ENCODE measurements at regions not wholly inside any gene's neighbourhood (a gene's known extent, or its start where the extent isn't known, plus 50 kb on each side); places are given as distances from the start of the nearest gene placed in this dataset.
"Not testable (repeated sequence)": the region's sequence is repeated elsewhere in the genome, so short reads cannot be mapped to it uniquely, and the experiment has no call there.

DNA sequence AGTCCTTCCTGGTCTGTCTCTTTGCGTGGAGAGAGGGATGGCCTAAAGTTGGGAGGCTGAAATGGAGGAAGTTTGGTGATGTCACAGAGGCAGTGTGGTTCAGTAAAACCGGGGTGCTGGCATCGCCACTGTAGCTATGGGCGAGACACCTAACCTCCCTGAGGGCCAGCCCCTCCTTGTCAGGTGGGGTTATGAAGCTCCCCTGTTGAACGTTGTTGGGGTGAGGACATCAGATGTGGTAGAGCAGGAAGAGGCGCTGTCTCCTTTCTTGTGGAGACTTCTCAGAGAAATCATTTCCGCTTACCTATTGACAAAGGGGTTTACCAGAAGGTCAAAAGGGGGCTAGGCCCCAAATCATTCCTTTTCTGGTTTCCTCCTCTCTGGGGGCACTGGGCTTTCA is 294.7 kb downstream of the SIPA1L2 start:
- no peak for DNase-seq

DNA sequence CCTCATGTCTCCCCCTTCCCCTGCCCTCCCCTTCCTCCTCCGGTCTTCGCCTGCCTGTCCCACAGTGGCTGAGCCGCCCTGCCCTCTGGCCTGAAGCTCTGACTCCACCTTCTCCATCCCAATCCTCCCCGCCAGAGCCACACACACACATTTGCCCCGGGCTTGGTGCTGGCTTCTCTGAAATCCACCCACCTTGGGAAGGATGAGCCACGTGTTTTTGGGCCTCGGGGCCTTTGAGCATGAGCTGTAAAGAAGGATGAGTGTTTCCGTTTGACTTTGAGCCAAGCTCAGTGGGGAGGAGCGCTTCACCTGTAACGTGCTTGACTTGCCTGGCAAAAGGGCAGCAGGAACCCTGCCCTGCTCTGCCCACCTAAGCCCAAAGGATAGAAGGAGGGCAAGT is 295.1 kb downstream of the SIPA1L2 start:
- DNase-seq: no peak

DNA sequence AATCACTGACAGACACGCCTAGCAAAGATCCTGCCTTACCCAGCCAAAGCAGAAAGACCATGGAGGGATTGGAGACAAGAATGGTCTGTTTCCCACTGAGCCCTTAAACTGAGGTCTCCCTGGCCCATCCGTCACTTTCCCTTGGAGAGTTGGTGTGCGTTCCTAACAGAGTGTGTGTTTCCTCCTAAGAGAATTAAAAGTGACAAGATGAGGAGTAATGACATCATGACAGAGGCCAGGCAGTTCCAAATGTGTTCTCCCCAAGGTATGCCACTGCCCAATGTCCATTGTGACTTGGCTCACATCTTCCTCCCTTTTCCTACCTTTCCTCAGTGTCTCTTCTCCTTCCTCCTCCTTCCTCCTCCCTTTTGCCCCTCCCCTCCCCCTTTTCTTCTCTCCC is 295.7 kb downstream of the SIPA1L2 start:
- no peak for DNase-seq

DNA sequence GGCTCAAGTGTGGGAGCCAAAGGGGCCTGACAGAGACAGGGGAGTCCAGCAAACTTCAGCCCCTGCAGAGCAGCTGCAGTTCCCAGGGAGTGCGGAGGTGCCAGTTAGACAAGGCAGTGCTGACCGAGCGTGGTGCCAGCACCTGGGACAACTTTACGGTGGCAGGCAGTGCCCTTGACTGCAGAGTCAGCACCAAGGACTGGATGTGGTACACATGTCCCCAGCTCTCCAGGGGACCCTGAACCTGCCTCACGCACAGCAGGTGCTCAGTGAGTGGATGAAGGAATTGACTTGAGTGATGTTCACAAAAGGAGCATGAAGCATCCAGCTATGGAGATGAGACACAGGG is 296.5 kb downstream of the SIPA1L2 start:
- DNase-seq: no peak

DNA sequence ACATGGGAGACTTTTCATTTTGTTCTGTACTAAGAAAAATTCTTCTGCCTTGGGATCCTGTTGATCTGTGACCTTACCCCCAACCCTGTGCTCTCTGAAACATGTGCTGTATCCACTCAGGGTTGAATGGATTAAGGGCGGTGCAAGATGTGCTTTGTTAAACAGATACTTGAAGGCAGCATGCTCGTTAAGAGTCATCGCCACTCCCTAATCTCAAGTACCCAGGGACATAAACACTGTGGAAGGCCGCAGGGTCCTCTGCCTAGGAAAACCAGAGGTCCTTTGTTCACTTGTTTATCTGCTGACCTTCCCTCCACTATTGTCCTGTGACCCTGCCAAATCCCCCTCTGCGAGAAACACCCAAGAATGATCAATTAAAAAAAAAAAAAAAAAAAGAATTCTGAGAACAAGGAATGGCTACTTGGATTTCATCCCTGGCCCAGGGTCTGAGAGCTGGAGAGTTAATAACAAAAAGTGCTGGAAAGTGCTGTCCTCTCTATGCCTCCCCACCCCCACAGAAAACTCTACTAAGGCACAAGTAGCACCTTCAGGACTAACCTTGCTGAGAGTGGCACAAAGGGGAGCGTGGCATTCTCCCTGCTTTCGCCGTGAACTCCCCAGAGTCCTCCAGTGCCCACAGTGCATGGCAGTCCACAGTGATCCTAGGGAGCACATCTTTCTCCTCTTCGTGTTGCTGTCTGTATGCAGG is 297.1 kb downstream of the SIPA1L2 start:
- not testable (repeated sequence) for DNase-seq

DNA sequence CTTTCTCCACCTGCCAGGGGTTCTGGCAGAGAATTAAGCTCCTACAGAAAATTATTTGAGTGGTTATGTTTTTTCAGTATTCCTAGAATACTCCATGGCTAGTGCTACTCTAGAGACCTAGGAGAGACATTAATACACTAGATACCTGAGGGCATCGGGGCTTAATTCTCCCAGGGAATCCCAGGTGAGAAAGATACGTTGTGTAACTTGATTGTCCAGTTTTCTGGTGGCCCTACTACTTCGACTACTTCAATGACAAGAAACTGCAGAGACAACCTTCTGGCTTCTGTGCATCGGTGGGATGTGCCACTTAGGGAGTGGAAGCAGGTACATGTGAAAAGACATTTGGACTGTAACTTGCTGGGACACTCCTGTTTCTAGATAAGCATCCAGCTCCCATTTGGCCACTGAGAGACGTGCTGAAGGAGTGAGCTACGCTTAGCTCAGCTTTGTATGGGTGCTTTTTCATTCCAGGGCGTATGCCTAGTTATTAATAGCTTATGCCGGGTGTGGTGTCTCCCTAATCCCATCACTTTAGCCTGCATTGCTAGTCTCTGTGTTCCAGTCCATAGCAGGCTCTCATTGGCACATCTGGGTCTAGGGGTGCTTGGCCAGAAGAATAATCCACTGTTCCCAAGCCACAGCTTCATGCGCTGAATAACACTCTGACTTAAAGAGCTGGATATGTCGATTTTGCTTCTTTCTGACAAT is 300.7 kb downstream of the SIPA1L2 start:
- DNase-seq: no peak

DNA sequence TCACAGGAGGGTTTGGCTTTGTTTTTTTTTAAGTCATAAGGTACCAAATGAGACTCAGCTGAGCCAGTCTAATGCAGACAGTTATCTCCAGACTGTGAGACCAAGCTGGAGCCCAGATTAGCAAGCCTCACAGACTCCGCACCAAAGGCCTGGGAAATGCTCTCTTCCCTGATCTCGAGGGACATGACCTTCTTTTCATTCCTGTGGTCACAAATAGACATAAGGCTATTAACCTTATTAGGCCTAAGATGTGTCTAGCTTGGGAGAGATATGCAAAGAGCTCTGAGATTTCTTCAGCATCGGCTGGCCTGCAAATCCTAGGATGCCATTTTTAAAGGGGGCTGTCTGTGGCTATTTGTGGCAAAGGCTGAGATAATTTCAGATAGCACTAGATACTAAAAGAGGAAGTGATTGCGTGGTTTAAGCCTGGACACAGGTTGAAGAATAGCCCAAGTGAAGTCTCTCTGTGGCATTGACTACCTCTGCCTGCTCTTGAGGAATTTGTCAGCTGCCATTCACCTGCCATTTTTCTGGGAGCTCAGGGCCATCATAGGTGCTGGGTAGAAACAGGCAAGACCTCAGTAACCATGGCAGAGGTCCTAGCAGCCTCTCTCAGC is 301.3 kb downstream of the SIPA1L2 start:
- no peak for DNase-seq

DNA sequence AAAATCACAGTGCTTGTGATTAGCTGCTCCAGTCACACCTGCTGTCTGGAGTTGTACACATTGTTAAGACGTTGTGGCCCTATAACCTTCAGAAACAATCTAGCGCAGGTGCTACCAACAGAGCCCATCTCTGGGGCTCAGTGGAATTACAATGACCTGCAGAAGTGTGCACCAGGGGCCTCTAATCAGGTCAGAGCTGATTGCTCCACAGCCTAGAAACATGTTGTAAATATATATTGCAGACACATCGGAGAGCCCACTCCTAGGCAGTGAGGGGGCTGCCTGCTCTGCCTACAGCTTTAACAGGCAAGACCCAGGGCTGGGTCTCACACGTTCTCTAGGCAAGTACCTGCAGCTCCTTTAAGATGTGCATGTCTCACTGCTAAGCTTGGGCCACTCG is 302.0 kb downstream of the SIPA1L2 start:
- no peak for DNase-seq

DNA sequence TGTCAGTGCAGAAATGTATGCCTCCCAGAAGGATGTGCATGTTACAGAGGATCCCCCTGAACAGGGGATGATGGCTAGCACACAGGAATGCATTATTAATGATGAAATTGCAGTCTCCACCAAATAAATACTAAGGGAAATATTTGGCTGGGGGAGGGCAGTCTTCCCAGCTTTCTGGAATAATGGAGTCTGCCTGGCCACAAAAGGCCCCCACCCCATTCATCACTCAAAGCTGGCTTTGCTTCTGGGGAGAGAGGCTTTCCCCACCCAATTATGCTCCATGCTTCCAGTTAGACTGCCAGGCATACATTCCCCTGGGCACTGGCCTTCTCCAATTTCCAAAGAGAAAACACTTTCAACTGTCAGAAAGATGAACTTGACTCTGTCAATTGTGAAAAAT is 302.7 kb downstream of the SIPA1L2 start:
- DNase-seq: no peak

DNA sequence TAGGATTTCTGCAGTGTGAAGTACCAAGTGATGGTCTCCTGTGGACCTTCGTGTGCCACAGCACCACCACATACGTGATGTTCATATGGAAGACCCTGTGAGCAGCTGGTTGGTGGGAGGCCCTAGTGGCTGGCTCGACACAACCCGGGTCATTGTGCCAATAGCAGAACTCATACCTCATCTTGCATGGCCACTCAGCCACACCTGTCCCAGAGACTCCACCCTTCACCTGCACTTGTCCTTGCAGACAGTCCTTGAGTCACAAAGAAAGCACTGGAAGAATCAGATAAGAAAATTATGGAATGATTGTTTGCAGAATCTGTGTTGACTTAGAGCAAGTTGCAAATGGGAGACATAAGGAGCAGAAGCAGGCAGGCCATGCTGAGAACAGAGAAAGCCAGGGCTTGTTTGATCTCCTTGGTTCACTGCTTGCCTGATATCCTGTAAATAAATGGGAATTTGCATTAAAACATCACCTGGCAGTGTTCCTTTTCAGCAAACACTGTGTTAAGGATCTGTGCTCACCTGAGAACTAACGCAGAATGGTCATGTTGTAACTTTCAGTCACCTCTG is 307.7 kb downstream of the SIPA1L2 start:
- DNase-seq: no peak

DNA sequence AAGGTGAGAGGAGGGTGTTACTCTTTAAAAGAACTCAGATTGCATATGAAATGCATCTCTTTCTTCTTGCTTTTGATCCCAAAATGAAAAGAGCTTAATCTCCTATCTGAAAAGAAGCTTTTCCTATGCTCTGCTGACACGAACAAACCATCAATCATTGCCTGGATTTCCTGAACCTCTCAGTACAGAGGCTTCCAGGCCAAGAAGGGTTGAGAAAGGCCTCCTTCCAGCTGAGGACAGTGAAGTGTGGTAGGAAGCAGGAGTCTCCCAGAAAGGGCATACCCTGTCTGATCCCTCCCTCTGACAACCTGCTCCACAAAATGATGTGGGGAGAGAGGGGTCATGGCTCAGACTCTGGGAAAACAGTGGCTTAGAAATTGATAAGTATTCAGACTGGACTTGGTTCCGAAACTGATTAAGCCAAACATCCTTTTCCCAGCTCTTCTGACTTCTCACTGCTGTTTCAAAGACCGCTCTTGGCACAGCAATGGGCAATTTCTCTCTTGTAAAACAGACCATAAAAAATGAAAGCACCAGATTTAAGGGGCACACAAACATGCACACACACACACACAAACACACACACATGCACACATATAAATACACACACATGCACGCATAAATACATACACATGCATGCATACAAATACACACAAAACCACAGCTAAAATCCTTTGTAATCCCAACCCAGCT is 310.3 kb downstream of the SIPA1L2 start:
- DNase-seq: no peak

DNA sequence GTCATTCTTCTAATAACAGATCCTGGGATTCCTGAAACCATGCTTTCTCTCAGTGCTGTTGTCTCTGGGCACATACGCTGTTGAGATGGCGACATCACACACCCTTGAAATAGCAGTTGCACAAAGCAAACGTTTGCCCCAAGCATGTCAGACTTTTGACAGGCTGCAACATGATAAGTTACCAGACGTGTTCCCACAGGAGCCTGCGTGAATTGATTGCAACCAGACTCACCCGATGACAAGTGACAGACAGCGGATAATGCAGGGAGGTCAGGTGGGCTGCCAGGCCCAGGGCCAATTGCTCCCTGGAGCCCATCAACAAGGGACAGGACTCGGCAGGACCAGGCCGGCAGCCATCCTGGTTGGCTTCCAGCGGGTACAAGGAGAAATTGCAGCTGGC is 310.9 kb downstream of the SIPA1L2 start:
- DNase-seq: no peak

DNA sequence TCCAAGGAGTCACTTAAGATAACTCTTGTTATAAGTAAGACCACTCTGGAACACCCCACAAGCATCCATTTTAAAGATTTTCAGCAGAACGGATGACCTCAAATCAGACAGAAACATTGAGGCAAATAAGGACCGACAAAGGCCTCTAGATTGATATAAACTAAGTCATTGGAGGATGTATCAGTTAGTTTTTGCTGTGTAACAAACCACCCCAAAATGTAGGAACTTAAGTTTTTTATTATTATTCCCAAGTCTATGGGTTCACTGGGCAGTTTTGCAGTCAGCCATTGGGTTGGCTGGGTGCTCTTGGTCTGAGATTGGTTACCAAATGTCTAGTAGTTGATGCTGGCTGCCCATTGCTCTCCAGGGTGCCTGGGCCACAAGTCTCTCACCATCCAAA is 311.8 kb downstream of the SIPA1L2 start:
- DNase-seq: no peak

DNA sequence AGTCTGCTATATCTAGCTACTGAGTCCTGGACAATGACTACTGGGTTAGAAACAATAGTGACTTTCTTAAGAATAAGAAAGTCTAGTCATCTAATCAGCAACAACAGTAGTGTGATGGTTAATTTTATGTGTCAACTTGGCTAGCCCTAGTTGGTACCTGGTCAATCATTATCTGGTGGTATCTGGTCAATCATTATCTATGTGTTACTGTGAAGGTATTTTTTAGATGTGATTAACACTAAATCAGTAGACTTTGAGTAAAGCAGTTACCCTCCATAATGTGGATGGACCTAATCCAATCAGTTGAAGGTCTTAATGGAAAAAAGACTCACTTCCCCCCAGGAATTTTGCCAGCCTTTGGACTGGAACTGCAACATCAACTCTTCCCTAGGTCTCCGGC is 312.6 kb downstream of the SIPA1L2 start:
- no peak for DNase-seq

DNA sequence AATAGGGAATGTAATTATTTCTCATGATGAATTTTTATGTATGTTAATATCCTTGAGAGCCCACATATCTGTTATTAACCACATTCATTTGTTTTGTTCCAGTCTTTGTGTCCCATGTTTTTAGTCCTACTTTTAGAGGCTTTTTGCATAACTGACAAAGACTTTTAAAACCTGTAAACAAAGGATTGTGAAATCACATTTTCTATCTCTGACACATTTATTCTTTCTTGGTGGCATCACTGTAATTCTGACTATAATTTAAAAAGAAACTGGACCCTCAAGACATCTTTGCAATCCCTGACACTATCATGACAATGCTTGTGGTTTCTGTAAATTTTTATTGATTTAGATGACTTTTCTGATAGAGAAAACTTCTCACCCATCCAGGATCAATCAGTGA is 313.1 kb downstream of the SIPA1L2 start:
- no peak for DNase-seq

DNA sequence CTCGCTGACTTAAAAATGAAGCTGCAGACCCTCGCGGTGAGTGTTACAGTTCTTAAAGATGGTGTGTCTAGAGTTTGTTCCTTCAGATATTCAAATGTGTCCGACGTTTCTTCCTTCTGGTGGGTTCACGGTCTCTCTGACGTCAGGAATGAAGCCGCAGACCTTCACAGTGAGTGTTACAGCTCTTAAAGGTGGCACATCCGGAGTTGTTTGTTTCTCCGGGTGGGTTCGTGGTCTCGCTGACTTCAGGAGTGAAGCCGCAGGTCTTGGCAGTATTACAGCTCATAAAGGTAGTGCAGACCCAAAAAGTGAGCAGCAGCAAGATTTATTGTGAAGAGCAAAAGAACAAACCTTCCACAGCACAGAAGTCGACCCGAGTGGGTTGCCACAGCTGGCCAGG is 316.1 kb downstream of the SIPA1L2 start:
- DNase-seq: not testable (repeated sequence)

DNA sequence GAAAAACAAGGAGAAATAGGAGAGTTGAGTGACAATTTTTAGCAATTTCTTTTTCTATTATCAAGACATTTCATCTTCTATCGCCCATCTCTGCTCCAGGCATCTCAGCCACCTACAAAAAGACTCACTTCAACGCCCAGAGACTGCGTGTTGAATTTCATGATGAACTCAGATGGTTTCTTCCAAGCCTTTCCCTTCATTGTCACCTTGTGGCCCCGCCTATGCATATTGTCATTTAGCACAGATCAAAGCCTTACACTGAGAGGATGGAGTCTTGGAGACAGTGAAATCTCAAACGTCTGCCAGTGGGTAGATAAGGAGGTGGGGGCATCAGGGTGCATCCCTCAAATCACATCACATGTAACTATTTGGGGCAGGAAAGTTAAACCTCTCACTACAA is 319.4 kb downstream of the SIPA1L2 start:
- no peak for DNase-seq

DNA sequence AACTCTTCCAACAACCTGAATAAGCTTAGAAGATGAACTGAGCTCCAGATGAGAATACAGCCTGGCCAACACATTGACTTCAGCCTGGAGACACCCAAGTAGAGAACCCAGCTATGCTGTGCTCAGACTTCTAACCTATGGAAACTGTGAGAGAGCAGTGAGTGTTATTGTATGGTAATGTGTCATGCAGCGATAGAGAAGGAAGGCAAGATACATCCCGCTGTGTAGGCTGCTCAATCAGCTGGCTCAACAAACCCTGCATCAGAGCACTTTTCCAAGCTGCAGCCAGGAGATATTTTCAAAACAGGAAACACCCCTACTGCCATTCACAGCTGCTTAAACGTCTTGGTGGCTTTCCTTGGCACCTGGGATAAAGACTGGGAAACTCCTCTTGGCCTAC is 321.3 kb downstream of the SIPA1L2 start:
- no peak for DNase-seq

DNA sequence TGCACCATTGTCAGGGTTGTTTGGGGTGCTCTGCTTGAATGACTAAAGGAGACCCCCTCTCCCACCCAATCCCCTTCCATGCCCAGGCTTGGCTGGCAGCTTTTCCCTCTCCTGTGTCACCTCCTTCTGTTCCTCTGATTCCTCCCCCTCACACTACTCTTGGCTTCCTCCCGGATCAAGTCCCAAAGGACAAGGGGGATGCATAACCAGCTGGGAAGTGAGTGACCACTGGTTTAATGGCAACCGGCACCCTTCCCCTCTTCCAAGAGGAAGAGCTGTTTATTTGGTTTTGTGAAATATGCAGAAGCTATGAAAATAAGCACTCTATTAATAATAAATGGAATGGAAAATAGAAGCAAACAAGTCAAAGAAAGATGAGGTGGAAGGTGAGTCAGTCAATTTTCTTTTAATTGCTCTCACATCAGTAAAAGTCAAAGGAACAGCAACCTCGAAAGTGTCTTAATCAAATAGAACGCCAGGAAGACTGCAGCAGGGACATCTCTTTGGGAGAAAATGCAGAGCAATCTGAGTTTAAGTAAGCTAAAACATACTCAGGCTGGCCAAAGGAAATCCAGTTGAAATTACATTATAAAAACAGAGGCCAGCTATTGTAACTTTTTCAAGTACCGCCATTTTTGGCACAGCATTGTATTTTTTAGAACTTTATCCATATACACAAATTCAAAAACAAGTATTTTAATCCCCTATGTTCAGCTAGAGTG is 322.5 kb downstream of the SIPA1L2 start:
- no peak for DNase-seq

DNA sequence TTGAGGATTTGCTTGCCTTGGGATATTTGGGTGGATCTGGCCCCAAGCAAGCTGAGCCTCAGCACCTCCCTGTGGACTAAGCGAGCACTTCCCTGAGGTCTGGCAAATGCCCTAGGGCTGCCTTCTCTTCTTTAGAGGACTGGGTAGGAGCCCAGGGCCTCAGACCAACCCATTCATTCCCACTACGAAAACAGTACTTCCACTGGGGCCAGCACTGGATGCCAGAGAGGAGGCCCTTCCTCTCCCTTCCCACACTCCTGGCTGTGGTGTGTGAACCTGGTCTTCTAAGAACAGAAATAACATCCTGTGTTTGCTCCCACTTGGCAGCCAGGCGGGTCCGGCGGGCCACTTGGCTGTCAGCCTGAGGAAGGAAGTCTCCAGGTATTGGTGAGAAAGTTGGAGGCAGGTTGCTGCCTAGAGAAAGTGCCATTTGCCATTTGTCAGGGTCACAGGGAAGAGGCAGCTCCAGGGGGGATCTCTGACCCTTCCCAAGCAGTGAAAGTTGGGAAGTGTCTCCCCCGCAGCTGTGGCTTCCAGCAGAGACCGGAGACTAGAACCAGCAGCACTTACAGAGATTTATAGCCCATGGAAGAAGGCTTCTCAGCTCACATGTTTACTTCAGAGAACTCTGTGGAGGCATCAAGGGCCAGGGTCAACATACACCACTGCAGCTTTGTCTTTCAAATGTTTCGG is 323.5 kb downstream of the SIPA1L2 start:
- DNase-seq: no peak

DNA sequence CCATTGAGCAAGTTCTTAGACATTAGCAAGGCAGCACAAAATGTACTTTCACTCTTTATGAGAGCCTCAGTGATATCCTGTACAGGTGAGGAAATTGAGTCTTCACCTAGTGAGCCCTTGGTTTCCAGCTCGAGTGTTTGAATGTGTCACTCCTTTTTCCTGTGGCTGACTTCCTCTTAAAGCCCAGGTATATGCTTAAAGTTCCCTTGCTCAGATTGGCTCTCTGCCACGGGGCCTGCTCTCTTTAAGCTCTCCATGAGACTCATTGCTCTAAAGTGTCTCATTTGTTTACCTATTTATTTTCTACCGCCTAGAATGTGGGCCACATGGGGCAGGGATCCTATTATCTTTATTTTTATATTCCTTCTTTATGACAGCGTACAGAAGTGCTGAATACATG is 324.9 kb downstream of the SIPA1L2 start:
- no peak for DNase-seq

DNA sequence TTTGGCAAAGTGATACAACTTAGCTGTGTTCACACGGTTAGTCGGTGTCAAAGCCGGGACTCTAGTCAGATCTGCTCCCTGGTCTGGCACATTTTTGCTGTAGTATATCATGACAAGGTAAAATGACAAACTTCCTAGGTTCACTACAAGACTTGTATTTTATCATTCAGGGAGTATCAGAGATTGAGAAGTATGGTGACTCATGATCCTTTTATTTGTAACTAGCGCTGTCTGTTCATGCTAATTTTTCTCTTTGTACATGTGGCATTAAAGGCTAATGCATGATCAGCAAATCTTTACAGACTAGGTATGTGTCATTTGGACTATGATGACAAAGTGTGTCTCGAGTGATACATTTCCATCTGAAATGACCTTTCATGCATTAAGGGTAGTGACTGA is 326.7 kb downstream of the SIPA1L2 start:
- DNase-seq: no peak
